DND-41 (cell line): ENCODE measurements at regions not wholly inside any gene's neighbourhood (a gene's known extent, or its start where the extent isn't known, plus 50 kb on each side); places are given as distances from the start of the nearest gene placed in this dataset.

Source experiments
- ATAC-seq: fragments of 200-7000 bp; cut with Tn5 transposase; 3 replicates; pipeline ENCODE4 v1.9.1; 2021; ENCODE audit warnings: low read depth; ENCODE audit not compliant: insufficient read depth
- DNase-seq: peaks from one replicate; pipeline ENCODE4 v3.0.0-alpha.2; 2020
- H2AFZ ChIP-seq: 2 replicates; pipeline ENCODE4 v1.6.0; 2012; ENCODE audit warnings: low read depth, low read length
- H3K27ac ChIP-seq: 2 replicates; pipeline ENCODE4 v1.5.1; 2012; ENCODE audit warnings: low read length, inconsistent platforms
- H3K27me3 ChIP-seq: fragments of 200-600 bp; sonication (generic); 2 replicates; pipeline ENCODE4 v1.6.0; 2012; ENCODE audit warnings: low read length, mild to moderate bottlenecking, inconsistent platforms; ENCODE audit not compliant: insufficient read depth, poor library complexity
- H3K36me3 ChIP-seq: 2 replicates; pipeline ENCODE4 v1.5.1; 2012; ENCODE audit warnings: low read length, inconsistent platforms; ENCODE audit not compliant: insufficient read depth
- H3K4me1 ChIP-seq: 2 replicates; pipeline ENCODE4 v1.5.1; 2012; ENCODE audit warnings: mild to moderate bottlenecking, low read length; ENCODE audit not compliant: insufficient read depth
- H3K4me2 ChIP-seq: 2 replicates; pipeline ENCODE4 v1.6.0; 2012; ENCODE audit warnings: mild to moderate bottlenecking, moderate library complexity, low read length, inconsistent platforms; ENCODE audit not compliant: insufficient read depth
- H3K4me3 ChIP-seq, 2 experiments: fragments of 200-600 bp in 1 of 2; shearing (Covaris generic) in 1 of 2; 2 replicates each; pipeline ENCODE4 v1.5.1; 2012 to 2016; ENCODE audit warnings: inconsistent platforms in 2 of 2, low read length in 2 of 2, mild to moderate bottlenecking in 2 of 2, low read depth in 1 of 2, moderate library complexity in 1 of 2
- H3K79me2 ChIP-seq: 2 replicates; pipeline ENCODE4 v1.6.0; 2012; ENCODE audit warnings: low read length, inconsistent platforms; ENCODE audit not compliant: insufficient read depth
- H3K9ac ChIP-seq: 2 replicates; pipeline ENCODE4 v1.6.0; 2012; ENCODE audit warnings: low read depth, mild to moderate bottlenecking, inconsistent platforms, low read length, moderate library complexity
- H3K9me3 ChIP-seq: 2 replicates; pipeline ENCODE4 v1.5.1; 2012; ENCODE audit warnings: low read length, moderate library complexity, mild to moderate bottlenecking, inconsistent platforms; ENCODE audit not compliant: insufficient read depth, severe bottlenecking
- H4K20me1 ChIP-seq: 2 replicates; pipeline ENCODE4 v1.6.0; 2012; ENCODE audit warnings: low read length; ENCODE audit not compliant: insufficient read depth
- EZH2 ChIP-seq: IDR thresholded peaks from 3 replicates; pipeline ENCODE4 v1.6.1; 2012; ENCODE audit warnings: borderline replicate concordance, low read depth, mild to moderate bottlenecking, moderate library complexity, low read length, inconsistent platforms; ENCODE audit not compliant: severe bottlenecking
- TF ChIP-seq, protein P1 (sequence below): IDR thresholded peaks from 2 replicates; pipeline ENCODE4 v1.5.1; 2012; ENCODE audit warnings: borderline replicate concordance, low read length, moderate library complexity, mild to moderate bottlenecking; ENCODE audit not compliant: poor library complexity, severe bottlenecking; ENCODE audit errors: extremely low read depth

DNA sequence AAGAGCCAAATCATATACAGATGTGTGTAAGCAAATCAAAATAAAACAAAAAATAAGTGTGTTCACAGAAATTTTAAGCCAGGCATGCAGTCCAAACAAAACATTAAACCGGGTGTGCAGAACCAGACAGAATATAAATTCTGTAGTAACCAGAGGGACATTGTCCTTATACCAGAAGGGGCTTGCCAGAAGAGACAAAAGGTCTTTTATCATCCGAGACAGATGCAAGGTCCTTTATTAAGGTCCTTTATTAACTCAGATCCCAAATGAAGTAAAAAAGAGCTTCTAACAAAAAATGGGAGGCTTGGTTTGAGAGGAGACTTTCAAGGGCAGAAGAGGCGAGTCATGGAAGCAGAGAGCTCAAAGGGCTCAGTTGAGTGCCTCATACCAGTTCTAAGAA is 59.2 kb downstream of the RGS12 start:
- TF ChIP-seq, protein P1, sequence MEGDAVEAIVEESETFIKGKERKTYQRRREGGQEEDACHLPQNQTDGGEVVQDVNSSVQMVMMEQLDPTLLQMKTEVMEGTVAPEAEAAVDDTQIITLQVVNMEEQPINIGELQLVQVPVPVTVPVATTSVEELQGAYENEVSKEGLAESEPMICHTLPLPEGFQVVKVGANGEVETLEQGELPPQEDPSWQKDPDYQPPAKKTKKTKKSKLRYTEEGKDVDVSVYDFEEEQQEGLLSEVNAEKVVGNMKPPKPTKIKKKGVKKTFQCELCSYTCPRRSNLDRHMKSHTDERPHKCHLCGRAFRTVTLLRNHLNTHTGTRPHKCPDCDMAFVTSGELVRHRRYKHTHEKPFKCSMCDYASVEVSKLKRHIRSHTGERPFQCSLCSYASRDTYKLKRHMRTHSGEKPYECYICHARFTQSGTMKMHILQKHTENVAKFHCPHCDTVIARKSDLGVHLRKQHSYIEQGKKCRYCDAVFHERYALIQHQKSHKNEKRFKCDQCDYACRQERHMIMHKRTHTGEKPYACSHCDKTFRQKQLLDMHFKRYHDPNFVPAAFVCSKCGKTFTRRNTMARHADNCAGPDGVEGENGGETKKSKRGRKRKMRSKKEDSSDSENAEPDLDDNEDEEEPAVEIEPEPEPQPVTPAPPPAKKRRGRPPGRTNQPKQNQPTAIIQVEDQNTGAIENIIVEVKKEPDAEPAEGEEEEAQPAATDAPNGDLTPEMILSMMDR: no peak
- TF ChIP-seq EZH2: no peak
- H3K4me3 ChIP-seq: no peak overlapping the region
- DNase-seq: no peak
- H3K9ac ChIP-seq: no peak overlapping the region
- no peak overlapping the region for H3K27ac ChIP-seq
- H3K27me3 ChIP-seq: no peaks in the 10 kb centered on the region
- peaks cover 4% of the 10 kb centered on the region for H3K9me3 ChIP-seq
- H2AFZ ChIP-seq: no peak overlapping the region
- no peak overlapping the region for H3K4me2 ChIP-seq
- 0 out of 2 replicates have a peak, but pooled peaks cover 7% of the 10 kb centered on the region for H4K20me1 ChIP-seq
- no peaks in the 10 kb centered on the region for H3K4me1 ChIP-seq
- H3K36me3 ChIP-seq: no peaks in the 10 kb centered on the region
- ATAC-seq: no peak
- no peaks in the 10 kb centered on the region for H3K79me2 ChIP-seq

DNA sequence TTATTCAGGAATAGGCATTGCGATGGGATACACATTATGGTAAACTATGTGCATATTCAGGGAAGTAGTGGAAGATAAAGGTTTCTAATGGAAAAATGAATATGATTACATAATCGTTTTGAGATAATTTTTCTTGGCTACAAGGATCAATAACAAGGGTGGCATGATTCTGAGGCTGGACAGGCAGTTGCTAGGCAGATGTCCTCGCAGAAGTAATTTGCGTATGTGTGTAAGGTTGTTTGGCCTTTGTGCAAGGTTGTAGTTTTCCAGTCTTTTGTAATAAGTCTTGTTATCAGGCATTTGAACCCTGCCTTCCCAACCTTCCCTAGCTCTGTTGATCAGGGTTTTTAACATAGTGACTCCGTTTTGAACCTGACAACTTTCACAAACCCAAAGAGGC is 59.7 kb downstream of the RGS12 start:
- Histone ChIP-seq H3K27me3 (no peaks in the 10 kb centered on the region), H3K9me3 (peaks cover 4% of the 10 kb centered on the region), H3K79me2 (no peaks in the 10 kb centered on the region), H3K36me3 (no peaks in the 10 kb centered on the region), H3K4me1 (no peaks in the 10 kb centered on the region), H3K27ac (no peak overlapping the region), H4K20me1 (0 out of 2 replicates have a peak, but pooled peaks cover 7% of the 10 kb centered on the region), H2AFZ (no peak overlapping the region), H3K9ac (no peak overlapping the region), H3K4me3 (no peak overlapping the region), H3K4me2 (no peak overlapping the region)
- TF ChIP-seq, protein P1: no peak
- no peak for TF ChIP-seq EZH2
- DNase-seq: no peak
- no peak for ATAC-seq

DNA sequence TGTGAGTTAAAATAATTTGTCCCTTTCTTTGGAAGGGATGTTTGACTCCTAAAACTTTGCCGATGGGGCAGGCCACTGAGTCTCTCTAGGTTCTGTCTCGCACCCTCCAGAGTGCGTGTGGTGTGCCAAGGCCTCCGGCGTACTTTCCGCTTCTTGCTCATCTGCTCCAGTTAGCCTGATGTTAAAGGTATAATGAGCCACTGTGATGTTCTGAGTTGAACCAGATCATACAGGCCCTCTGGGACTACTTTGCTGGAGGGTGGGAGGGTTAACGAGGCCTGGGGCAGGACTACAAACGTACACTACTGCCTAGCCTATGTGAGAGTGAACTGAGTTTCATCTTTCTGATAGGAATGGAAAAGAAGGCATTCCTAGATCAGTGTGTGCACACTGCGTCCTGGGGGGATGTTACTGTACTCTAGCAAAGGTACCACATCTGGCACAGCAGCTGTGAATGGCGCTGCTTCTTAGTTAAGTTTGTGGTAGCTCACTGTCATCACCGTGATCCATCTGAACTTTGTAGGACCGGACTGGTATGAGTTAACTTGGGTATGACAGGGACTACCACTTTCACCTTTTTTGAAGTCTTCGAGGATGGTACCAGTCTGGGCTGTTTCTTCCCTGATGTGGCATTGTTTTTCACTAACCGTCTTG is 60.2 kb downstream of the RGS12 start:
- H3K79me2 ChIP-seq: no peaks in the 10 kb centered on the region
- DNase-seq: no peak
- peaks cover 4% of the 10 kb centered on the region for H3K9me3 ChIP-seq
- no peaks in the 10 kb centered on the region for H3K36me3 ChIP-seq
- H4K20me1 ChIP-seq: 0 out of 2 replicates have a peak, but pooled peaks cover 7% of the 10 kb centered on the region
- ATAC-seq: no peak
- H3K4me3 ChIP-seq: no peak overlapping the region
- no peaks in the 10 kb centered on the region for H3K27me3 ChIP-seq
- H3K9ac ChIP-seq: no peak overlapping the region
- no peak overlapping the region for H3K27ac ChIP-seq
- H3K4me1 ChIP-seq: no peaks in the 10 kb centered on the region
- H2AFZ ChIP-seq: no peak overlapping the region
- no peak overlapping the region for H3K4me2 ChIP-seq
- no peak for TF ChIP-seq EZH2
- TF ChIP-seq, protein P1: no peak
